Right lobe of liver (tissue), 6 donors: ENCODE measurements at regions not wholly inside any gene's neighbourhood (a gene's known extent, or its start where the extent isn't known, plus 50 kb on each side); places are given as distances from the start of the nearest gene placed in this dataset.
A peak's percentile ranks its signal among the peaks of the same experiment; 100 is the strongest.

Experiments
- ATAC-seq, 4 donors: fragments of 200-7000 bp; cut with Tn5 transposase; one replicate each; pipeline ENCODE4 v1.9.1; 2020; ENCODE audit warnings: mild to moderate bottlenecking in 4 of 4, moderate library complexity in 4 of 4
- DNase-seq, 3 donors: peaks; one replicate each; pipeline ENCODE4 v3.0.0-alpha.2; 2020
- H3K27ac ChIP-seq, 3 donors: fragments of 200-600 bp; one replicate each; pipeline ENCODE4 v1.8.0; 2022
- H3K27me3 ChIP-seq, 2 donors: fragments of 200-600 bp; one replicate each; pipeline ENCODE4 v1.8.0; 2022
- H3K36me3 ChIP-seq, 4 donors: fragments of 200-600 bp; sonication (generic) in 1 of 4; one replicate each; pipeline versions ENCODE4 v1.5.1 to v1.8.0; 2017 to 2022; ENCODE audit warnings: control low read depth in 1 of 4
- H3K4me1 ChIP-seq, 4 donors: fragments of 200-600 bp; sonication (generic) in 1 of 4; one replicate each; pipeline versions ENCODE4 v1.5.1 to v1.8.0; 2017 to 2022; ENCODE audit warnings: control low read depth in 1 of 4
- H3K4me3 ChIP-seq, 3 donors: fragments of 200-600 bp; one replicate each; pipeline ENCODE4 v1.8.0; 2022
- H3K9me3 ChIP-seq, 4 donors: fragments of 200-600 bp; sonication (generic) in 1 of 4; one replicate each; pipeline versions ENCODE4 v1.5.1 to v1.8.0; 2017 to 2022; ENCODE audit warnings: control low read depth in 1 of 4
- POLR2A ChIP-seq: fragments of 450-650 bp; IDR thresholded peaks from one replicate; pipeline ENCODE4 v1.6.1; 2017; ENCODE audit warnings: antibody characterized with exemption, mild to moderate bottlenecking
- WGBS: methylation state at CpG from one replicate; pipeline ENCODE4 v1.1.6; 2018; ENCODE audit warnings: low coverage, low lambda C conversion rate; ENCODE audit not compliant: insufficient coverage; ENCODE audit errors: missing lambda C conversion rate; 5-methylcytosine and 5-hydroxymethylcytosine counted together
- intact Hi-C, 2 donors: fragments of 100-400 bp; cut with DNase I; formaldehyde crosslinking; loops; one replicate each; pipeline versions ENCODE4 v1.11.2 to v1.14.1; 2022
- small RNA-seq, 2 experiments: library from RNA; depleted of rRNA; stranded (forward); fragments of <200 nt; gene quantifications; one replicate each; pipeline ENCODE3, GENCODE V24; 2016
- TF ChIP-seq, protein P1 (sequence below), 4 donors: fragments of 200-600 bp in 3 of 4; fragments of 450-650 bp in 1 of 4; IDR thresholded peaks; one replicate each; pipeline versions ENCODE4 v1.5.1 to v1.8.0; 2016 to 2022; ENCODE audit warnings: antibody characterized with exemption in 4 of 4, mild to moderate bottlenecking in 2 of 4
- donor health status: DM: no; HTN: yes; CAD: no.
- donor health status: DM: no; HTN: no; CAD: no.
- donor health status: DM: no; HTN: no; CAD: no.
- donor health status: DM: no; HTN: yes; CAD: no.
- donor health status: DM: no; HTN: yes; CAD: no.

GRCh38 chr5:33375900-33376299, 64.9 kb upstream of the TARS1 start:
- Histone ChIP-seq H3K27me3 (no peaks in the 10 kb centered on the region), H3K4me3 (no peak overlapping the region), H3K27ac (no peak overlapping the region), H3K4me1 (no peaks in the 10 kb centered on the region), H3K36me3 (no peaks in the 10 kb centered on the region), H3K9me3 (no peaks in the 10 kb centered on the region)
- TF ChIP-seq, protein P1, sequence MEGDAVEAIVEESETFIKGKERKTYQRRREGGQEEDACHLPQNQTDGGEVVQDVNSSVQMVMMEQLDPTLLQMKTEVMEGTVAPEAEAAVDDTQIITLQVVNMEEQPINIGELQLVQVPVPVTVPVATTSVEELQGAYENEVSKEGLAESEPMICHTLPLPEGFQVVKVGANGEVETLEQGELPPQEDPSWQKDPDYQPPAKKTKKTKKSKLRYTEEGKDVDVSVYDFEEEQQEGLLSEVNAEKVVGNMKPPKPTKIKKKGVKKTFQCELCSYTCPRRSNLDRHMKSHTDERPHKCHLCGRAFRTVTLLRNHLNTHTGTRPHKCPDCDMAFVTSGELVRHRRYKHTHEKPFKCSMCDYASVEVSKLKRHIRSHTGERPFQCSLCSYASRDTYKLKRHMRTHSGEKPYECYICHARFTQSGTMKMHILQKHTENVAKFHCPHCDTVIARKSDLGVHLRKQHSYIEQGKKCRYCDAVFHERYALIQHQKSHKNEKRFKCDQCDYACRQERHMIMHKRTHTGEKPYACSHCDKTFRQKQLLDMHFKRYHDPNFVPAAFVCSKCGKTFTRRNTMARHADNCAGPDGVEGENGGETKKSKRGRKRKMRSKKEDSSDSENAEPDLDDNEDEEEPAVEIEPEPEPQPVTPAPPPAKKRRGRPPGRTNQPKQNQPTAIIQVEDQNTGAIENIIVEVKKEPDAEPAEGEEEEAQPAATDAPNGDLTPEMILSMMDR (IDR thresholded peaks at IDR 0.05): no peak
- TF ChIP-seq POLR2A: no peak
- ATAC-seq: no peak
- 71% methylated on average over 2 of the region's 2 CpGs for WGBS
- no peak for DNase-seq
- intact Hi-C loops: no loop called here

DNA sequence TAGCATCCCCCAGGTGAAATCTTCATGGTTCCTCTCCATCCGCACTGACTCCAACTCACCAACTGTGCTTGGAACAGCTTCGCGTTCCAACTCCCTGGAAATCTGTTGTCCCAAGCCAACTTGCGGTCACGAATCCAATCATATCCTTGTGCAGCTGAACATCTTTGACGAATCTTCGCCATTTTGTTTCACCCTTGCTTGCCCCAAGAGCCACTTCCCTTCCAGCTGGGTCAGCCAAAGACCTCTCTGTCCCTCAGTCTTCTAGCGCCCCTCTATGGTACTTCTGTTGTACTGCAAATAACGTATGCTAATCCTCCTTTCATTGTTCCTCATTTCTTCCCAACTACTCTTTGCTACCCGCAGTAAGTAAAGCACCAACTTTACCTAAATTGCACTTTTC, 61.0 kb upstream of the TARS1 start:
- intact Hi-C loops: no loop called here
- Histone ChIP-seq H3K4me1 (no peaks in the 10 kb centered on the region), H3K27me3 (no peaks in the 10 kb centered on the region), H3K36me3 (no peaks in the 10 kb centered on the region), H3K4me3 (no peak overlapping the region), H3K27ac (no peak overlapping the region), H3K9me3 (no peaks in the 10 kb centered on the region)
- TF ChIP-seq, protein P1 (IDR thresholded peaks at IDR 0.05): peak in 3 of 4 donors; percentile 12 to 32 (median 21)
- TF ChIP-seq POLR2A: no peak
- WGBS: 55% methylated on average over 9 of the region's 10 CpGs
- ATAC-seq (peak in 3 of 4 donors; percentile 42 to 53 (median 52)), DNase-seq (no peak)

- H3K36me3 ChIP-seq: no peaks in the 10 kb centered on the region
- H3K27ac ChIP-seq: no peak overlapping the region
- intact Hi-C loops: no loop called here
- no peaks in the 10 kb centered on the region for H3K27me3 ChIP-seq
- WGBS: 50% methylated on average over 1 of the region's 1 CpG
- H3K4me1 ChIP-seq: no peaks in the 10 kb centered on the region
- no peak for TF ChIP-seq POLR2A
- TF ChIP-seq, protein P1 (IDR thresholded peaks at IDR 0.05): no peak
- ATAC-seq (no peak), DNase-seq (no peak)
- no peak overlapping the region for H3K4me3 ChIP-seq
- no peaks in the 10 kb centered on the region for H3K9me3 ChIP-seq
These were observed 59.5 kb upstream of the TARS1 start for GRCh38 chr5:33381243-33381642.

Small RNA genes in the stretch of these regions (small RNA-seq; reads per million reads assigned to genes)
- 0 reads per million in 2 experiments for gene AC010343.2
- 0 reads per million in 2 experiments for gene AC025459.1
